GM19043 (cell line): ENCODE measurements at regions not wholly inside any gene's neighbourhood (a gene's known extent, or its start where the extent isn't known, plus 50 kb on each side); places are given as distances from the start of the nearest gene placed in this dataset.

Source experiments
- ATAC-seq: cut with Tn5 transposase; IDR thresholded peaks from one replicate; pipeline ENCODE4 v1.9.1; 2021; ENCODE audit warnings: low read depth; ENCODE audit not compliant: unreplicated experiment

- no peak for ATAC-seq
Observed at GRCh38 chr4:138702190-138702824, 313.3 kb upstream of the NOCT start.

- no peak for ATAC-seq
Observed at GRCh38 chr4:138698641-138699040, 316.9 kb upstream of the NOCT start.

- no peak for ATAC-seq
Observed at GRCh38 chr4:138697851-138698250, 317.7 kb upstream of the NOCT start.

GRCh38 chr4:138696771-138697170 is 318.8 kb upstream of the NOCT start:
- ATAC-seq, result no peak

GRCh38 chr4:138696058-138696457 is 319.5 kb upstream of the NOCT start:
- ATAC-seq, result no peak

GRCh38 chr4:138693526-138693925 is 322.1 kb upstream of the NOCT start:
- no peak for ATAC-seq

GRCh38 chr4:138692411-138692810 is 323.2 kb upstream of the NOCT start:
- ATAC-seq, result no peak

- ATAC-seq, result no peak
Observed at GRCh38 chr4:138689593-138689992, 326.0 kb upstream of the NOCT start.

GRCh38 chr4:138689187-138689586 is 326.4 kb upstream of the NOCT start:
- no peak for ATAC-seq

GRCh38 chr4:138688408-138689085 is 327.0 kb upstream of the NOCT start:
- no peak for ATAC-seq

GRCh38 chr4:138686106-138686835 is 329.3 kb upstream of the NOCT start:
- no peak for ATAC-seq

GRCh38 chr4:138685316-138685715 is 330.3 kb upstream of the NOCT start:
- no peak for ATAC-seq

- ATAC-seq, result peak; percentile 82
Observed at GRCh38 chr4:138680989-138681604, 334.5 kb upstream of the NOCT start.

- no peak for ATAC-seq
Observed at GRCh38 chr4:138680256-138680655, 335.3 kb upstream of the NOCT start.

- no peak for ATAC-seq
Observed at GRCh38 chr4:138678985-138679746, 336.4 kb upstream of the NOCT start.

- no peak for ATAC-seq
Observed at GRCh38 chr4:138677748-138678147, 337.8 kb upstream of the NOCT start.

GRCh38 chr4:138677212-138677611 is 338.4 kb upstream of the NOCT start:
- ATAC-seq, result no peak

- ATAC-seq, result no peak
Observed at GRCh38 chr4:138675685-138676084, 339.9 kb upstream of the NOCT start.

- no peak for ATAC-seq
Observed at GRCh38 chr4:138674209-138674608, 341.4 kb upstream of the NOCT start.

GRCh38 chr4:138673053-138673452 is 342.5 kb upstream of the NOCT start:
- ATAC-seq, result no peak
